GM12874 (cell line): ENCODE measurements at regions not wholly inside any gene's neighbourhood (a gene's known extent, or its start where the extent isn't known, plus 50 kb on each side); places are given as distances from the start of the nearest gene placed in this dataset.
A peak's percentile ranks its signal among the peaks of the same experiment; 100 is the strongest.

Experiments
- CTCF ChIP-seq: IDR thresholded peaks from 2 replicates; pipeline ENCODE4 v1.5.1; 2011; ENCODE audit warnings: low read depth, mild to moderate bottlenecking, control low read depth, low read length, moderate library complexity; ENCODE audit not compliant: insufficient read depth

- TF ChIP-seq CTCF, result no peak
These were observed 232.9 kb downstream of the CDH7 start for GRCh38 chr18:65983750-65984149.

GRCh38 chr18:65975536-65975935 is 224.7 kb downstream of the CDH7 start:
- no peak for TF ChIP-seq CTCF

GRCh38 chr18:65974758-65975157 is 223.9 kb downstream of the CDH7 start:
- TF ChIP-seq CTCF, result no peak

GRCh38 chr18:65968239-65969004 is 217.6 kb downstream of the CDH7 start:
- 0 out of 2 replicates have a peak, but pooled peaks have one; percentile 15 for TF ChIP-seq CTCF

GRCh38 chr18:65955747-65956146 is 204.9 kb downstream of the CDH7 start:
- no peak for TF ChIP-seq CTCF

GRCh38 chr18:65954372-65954771 is 203.6 kb downstream of the CDH7 start:
- no peak for TF ChIP-seq CTCF

DNA sequence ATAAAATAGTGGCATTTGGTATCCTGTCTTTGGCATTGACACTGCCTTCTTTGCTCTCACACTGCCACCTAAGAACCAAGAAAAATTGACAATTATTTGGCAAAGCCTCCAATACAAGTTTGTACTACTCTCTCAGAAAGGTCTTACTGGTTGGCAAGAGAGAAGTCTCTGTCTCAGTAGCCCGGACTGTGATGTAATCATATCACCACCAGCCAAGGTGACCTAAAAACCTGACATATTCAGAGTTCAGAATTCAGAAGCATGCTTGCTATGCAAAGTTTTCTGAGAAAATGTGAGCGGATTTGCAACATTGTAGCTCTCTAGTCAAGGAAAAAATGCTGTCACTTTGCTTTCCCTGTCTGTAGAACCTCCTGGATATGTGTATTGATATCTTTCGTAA is 196.0 kb downstream of the CDH7 start:
- TF ChIP-seq CTCF, result no peak
